Liver (tissue), 3 donors: ENCODE measurements at regions not wholly inside any gene's neighbourhood (a gene's known extent, or its start where the extent isn't known, plus 50 kb on each side); places are given as distances from the start of the nearest gene placed in this dataset.

ENCODE experiments used
- CTCF ChIP-seq: fragments of 150-350 bp; IDR thresholded peaks from 2 replicates; pipeline ENCODE4 v1.5.1; 2017; ENCODE audit warnings: improper control_type of control experiment, low read depth, low read length; ENCODE audit not compliant: missing input control
- EGR1 ChIP-seq, 2 donors: IDR thresholded peaks; 2 replicates each; pipeline ENCODE4 v1.6.1; 2016 to 2018; ENCODE audit warnings: antibody characterized with exemption in 2 of 2, low read depth in 2 of 2
- GABPA ChIP-seq, 2 donors: IDR thresholded peaks in 1 of 2; conservative IDR thresholded peaks in 1 of 2; 2 replicates each; pipeline ENCODE4 v1.6.1; 2016; ENCODE audit warnings: antibody characterized with exemption in 2 of 2, mild to moderate bottlenecking in 1 of 2, moderate library complexity in 1 of 2
- HNF4G ChIP-seq: IDR thresholded peaks from 2 replicates; pipeline ENCODE4 v1.6.1; 2016; ENCODE audit warnings: antibody characterized with exemption
- JUND ChIP-seq, 2 donors: IDR thresholded peaks; 2 replicates each; pipeline ENCODE4 v1.6.1; 2016; ENCODE audit warnings: antibody characterized with exemption in 2 of 2
- NR2F2 ChIP-seq: IDR thresholded peaks from 2 replicates; pipeline ENCODE4 v1.6.1; 2016; ENCODE audit warnings: antibody characterized with exemption
- RAD21 ChIP-seq, 2 donors: IDR thresholded peaks; 2 replicates each; pipeline ENCODE4 v1.6.1; 2016; ENCODE audit warnings: antibody characterized with exemption in 2 of 2, mild to moderate bottlenecking in 2 of 2
- REST ChIP-seq: IDR thresholded peaks from 2 replicates; pipeline ENCODE4 v1.6.1; 2016; ENCODE audit warnings: antibody characterized with exemption, mild to moderate bottlenecking
- SP1 ChIP-seq: IDR thresholded peaks from 2 replicates; pipeline ENCODE4 v1.6.1; 2018; ENCODE audit warnings: antibody characterized with exemption, mild to moderate bottlenecking
- TAF1 ChIP-seq: conservative IDR thresholded peaks from 2 replicates; pipeline ENCODE4 v1.6.1; 2016; ENCODE audit warnings: antibody characterized with exemption, mild to moderate bottlenecking
- YY1 ChIP-seq: IDR thresholded peaks from 2 replicates; pipeline ENCODE4 v1.6.1; 2016; ENCODE audit warnings: antibody characterized with exemption, mild to moderate bottlenecking
- ZBTB33 ChIP-seq: IDR thresholded peaks from 2 replicates; pipeline ENCODE4 v1.6.1; 2016; ENCODE audit warnings: antibody characterized with exemption
- TF ChIP-seq, protein P1 (sequence below): IDR thresholded peaks from 2 replicates; pipeline ENCODE4 v1.6.1; 2016; ENCODE audit warnings: antibody characterized with exemption
- TF ChIP-seq, protein P2 (sequence below): IDR thresholded peaks from 2 replicates; pipeline ENCODE4 v1.6.1; 2016; ENCODE audit warnings: antibody characterized with exemption
- donor health status: healthy.
- donor health status: healthy.

- TF ChIP-seq CTCF, result no peak
- TF ChIP-seq, protein P1, sequence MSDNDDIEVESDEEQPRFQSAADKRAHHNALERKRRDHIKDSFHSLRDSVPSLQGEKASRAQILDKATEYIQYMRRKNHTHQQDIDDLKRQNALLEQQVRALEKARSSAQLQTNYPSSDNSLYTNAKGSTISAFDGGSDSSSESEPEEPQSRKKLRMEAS, result no peak
- TF ChIP-seq TAF1, result no peak
- no peak for TF ChIP-seq SP1
- TF ChIP-seq, protein P2, sequence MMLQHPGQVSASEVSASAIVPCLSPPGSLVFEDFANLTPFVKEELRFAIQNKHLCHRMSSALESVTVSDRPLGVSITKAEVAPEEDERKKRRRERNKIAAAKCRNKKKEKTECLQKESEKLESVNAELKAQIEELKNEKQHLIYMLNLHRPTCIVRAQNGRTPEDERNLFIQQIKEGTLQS, result no peak
- no peak for TF ChIP-seq ZBTB33
- TF ChIP-seq REST, result no peak
- TF ChIP-seq RAD21 (IDR thresholded peaks at IDR 0.05), result no peak
- no peak for TF ChIP-seq HNF4G
- no peak for TF ChIP-seq EGR1 (IDR thresholded peaks at IDR 0.05; ENCODE audit: low read depth in 2 of 2)
- no peak for TF ChIP-seq YY1
- no peak for TF ChIP-seq GABPA (IDR thresholded peaks at IDR 0.05 in 1 of 2, conservative IDR thresholded peaks at IDR 0.05 in 1 of 2)
- TF ChIP-seq JUND (IDR thresholded peaks at IDR 0.05), result no peak
- no peak for TF ChIP-seq NR2F2
These were observed 136.0 kb upstream of the UBE2E2 start for GRCh38 chr3:23067116-23067515.
